Neural crest cell (in vitro differentiated cells): ENCODE measurements at regions not wholly inside any gene's neighbourhood (a gene's known extent, or its start where the extent isn't known, plus 50 kb on each side); places are given as distances from the start of the nearest gene placed in this dataset.

ENCODE experiments used
- DNase-seq: peaks from one replicate; pipeline ENCODE4 v3.0.0; 2021; ENCODE audit warnings: low read depth, mixed read lengths, low spot score
- H3K27ac Mint-ChIP-seq: one replicate; pipeline ENCODE4 v1.8.0; 2021; ENCODE audit warnings: mild to moderate bottlenecking, mixed read lengths; ENCODE audit not compliant: unreplicated experiment
- H3K27me3 Mint-ChIP-seq: 2 replicates; pipeline ENCODE4 v1.8.0; 2021; ENCODE audit warnings: low read depth, mild to moderate bottlenecking, mixed read lengths
- H3K36me3 Mint-ChIP-seq: 2 replicates; pipeline ENCODE4 v1.8.0; 2021; ENCODE audit warnings: low read depth, mild to moderate bottlenecking, mixed read lengths
- H3K4me1 Mint-ChIP-seq: 2 replicates; pipeline ENCODE4 v1.8.0; 2021; ENCODE audit warnings: mixed read lengths
- H3K4me3 Mint-ChIP-seq: one replicate; pipeline ENCODE4 v1.8.0; 2021; ENCODE audit warnings: mild to moderate bottlenecking, mixed read lengths
- H3K9me3 Mint-ChIP-seq: 2 replicates; pipeline ENCODE4 v1.8.0; 2021; ENCODE audit warnings: mixed read lengths
- CTCF ChIP-seq: fragments of 200-600 bp; sonication (generic); conservative IDR thresholded peaks from 2 replicates; pipeline ENCODE4 v1.5.0; 2021; ENCODE audit warnings: antibody characterized with exemption, mild to moderate bottlenecking

GRCh38 chr2:53150146-53150545 lies 617.5 kb upstream of the CHAC2 start:
- H3K27me3 Mint-ChIP-seq = no peaks in the 10 kb centered on the region
- TF ChIP-seq CTCF = no peak
- DNase-seq = no peak
- no peak overlapping the region for H3K4me3 Mint-ChIP-seq
- no peaks in the 10 kb centered on the region for H3K36me3 Mint-ChIP-seq
- no peaks in the 10 kb centered on the region for H3K4me1 Mint-ChIP-seq
- no peak overlapping the region for H3K27ac Mint-ChIP-seq
- no peaks in the 10 kb centered on the region for H3K9me3 Mint-ChIP-seq

GRCh38 chr2:53148221-53148620 lies 619.4 kb upstream of the CHAC2 start:
- H3K4me3 Mint-ChIP-seq = no peak overlapping the region
- no peaks in the 10 kb centered on the region for H3K27me3 Mint-ChIP-seq
- no peak for DNase-seq
- no peak for TF ChIP-seq CTCF
- H3K36me3 Mint-ChIP-seq = no peaks in the 10 kb centered on the region
- H3K4me1 Mint-ChIP-seq = no peaks in the 10 kb centered on the region
- no peak overlapping the region for H3K27ac Mint-ChIP-seq
- H3K9me3 Mint-ChIP-seq = no peaks in the 10 kb centered on the region

- no peak overlapping the region for H3K4me3 Mint-ChIP-seq
- H3K27me3 Mint-ChIP-seq = no peaks in the 10 kb centered on the region
- no peaks in the 10 kb centered on the region for H3K9me3 Mint-ChIP-seq
- H3K36me3 Mint-ChIP-seq = no peaks in the 10 kb centered on the region
- DNase-seq = no peak
- H3K4me1 Mint-ChIP-seq = peaks cover 7% of the 10 kb centered on the region
- no peak overlapping the region for H3K27ac Mint-ChIP-seq
- no peak for TF ChIP-seq CTCF
Measured at GRCh38 chr2:53131416-53131815, 636.2 kb upstream of the CHAC2 start.

- no peaks in the 10 kb centered on the region for H3K9me3 Mint-ChIP-seq
- H3K27ac Mint-ChIP-seq = no peak overlapping the region
- TF ChIP-seq CTCF = no peak
- H3K36me3 Mint-ChIP-seq = no peaks in the 10 kb centered on the region
- DNase-seq = no peak
- H3K27me3 Mint-ChIP-seq = no peaks in the 10 kb centered on the region
- peaks cover 7% of the 10 kb centered on the region for H3K4me1 Mint-ChIP-seq
- H3K4me3 Mint-ChIP-seq = no peak overlapping the region
Measured at GRCh38 chr2:53130441-53130943, 637.1 kb upstream of the CHAC2 start.

- no peak overlapping the region for H3K4me3 Mint-ChIP-seq
- H3K27me3 Mint-ChIP-seq = no peaks in the 10 kb centered on the region
- no peak overlapping the region for H3K27ac Mint-ChIP-seq
- H3K36me3 Mint-ChIP-seq = no peaks in the 10 kb centered on the region
- no peak for TF ChIP-seq CTCF
- no peak for DNase-seq
- H3K4me1 Mint-ChIP-seq = peaks cover 5% of the 10 kb centered on the region
- H3K9me3 Mint-ChIP-seq = no peaks in the 10 kb centered on the region
Measured at GRCh38 chr2:53129851-53130250, 637.8 kb upstream of the CHAC2 start.
